Heart right ventricle (tissue), 16 donors: ENCODE measurements at regions not wholly inside any gene's neighbourhood (a gene's known extent, or its start where the extent isn't known, plus 50 kb on each side); places are given as distances from the start of the nearest gene placed in this dataset.

Experiments
- ATAC-seq, 8 donors: fragments of 200-7000 bp; cut with Tn5 transposase; one replicate each; pipeline ENCODE4 v1.9.1; 2020; ENCODE audit warnings: mild to moderate bottlenecking in 8 of 8, moderate library complexity in 8 of 8, moderate number of reproducible peaks in 1 of 8
- DNase-seq, 2 donors: peaks; one replicate each; pipeline ENCODE4 v3.0.0-alpha.2; 2020
- H3K27ac ChIP-seq, 10 donors: fragments of 200-600 bp; sonication (generic) in 2 of 10; one replicate each; pipeline versions ENCODE4 v1.5.0 to v1.8.0; 2020 to 2022; ENCODE audit warnings: mild to moderate bottlenecking in 3 of 10
- H3K27me3 ChIP-seq, 7 donors: fragments of 200-600 bp; one replicate each; pipeline ENCODE4 v1.8.0; 2021 to 2022; ENCODE audit warnings: mild to moderate bottlenecking in 2 of 7
- H3K36me3 ChIP-seq, 9 donors: fragments of 200-600 bp; sonication (generic) in 1 of 9; one replicate each; pipeline versions ENCODE4 v1.5.0 to v1.8.0; 2020 to 2022; ENCODE audit warnings: mild to moderate bottlenecking in 2 of 9
- H3K4me1 ChIP-seq, 9 donors: fragments of 200-600 bp; sonication (generic) in 1 of 9; one replicate each; pipeline versions ENCODE4 v1.5.0 to v1.8.0; 2020 to 2022; ENCODE audit warnings: mild to moderate bottlenecking in 4 of 9
- H3K4me3 ChIP-seq, 10 donors: fragments of 200-600 bp; sonication (generic) in 2 of 10; one replicate each; pipeline versions ENCODE4 v1.5.0 to v1.8.0; 2020 to 2022; ENCODE audit warnings: mild to moderate bottlenecking in 7 of 10, moderate library complexity in 2 of 10
- H3K9me3 ChIP-seq, 11 donors: fragments of 200-600 bp in 10 of 11; sonication (generic) in 2 of 11; one replicate each; pipeline versions ENCODE4 v1.5.0 to v1.8.0; 2013 to 2022; ENCODE audit warnings: mild to moderate bottlenecking in 2 of 11, control low read depth in 1 of 11, moderate library complexity in 1 of 11
- CTCF ChIP-seq, 9 donors: fragments of 200-600 bp; sonication (generic) in 2 of 9; IDR thresholded peaks; one replicate each; pipeline versions ENCODE4 v1.5.0 to v1.8.0; 2021 to 2022; ENCODE audit warnings: antibody characterized with exemption in 9 of 9, mild to moderate bottlenecking in 5 of 9, moderate library complexity in 1 of 9
- WGBS, 2 donors: extraction: QIAGEN DNeasy Blood & Tissue Kit; methylation state at CpG; one replicate each; pipeline ENCODE4 v1.1.7; 2013; ENCODE audit warnings: inconsistent platforms in 1 of 2; 5-methylcytosine and 5-hydroxymethylcytosine counted together
- intact Hi-C, 10 donors: fragments of 100-400 bp; cut with DNase I; formaldehyde crosslinking; loops; one replicate each; pipeline versions ENCODE4 v1.11.1 to v1.14.2; 2022
- donor health status: Arrhythmogenic right ventricular cardiomyopathy.
- donor health status: ischemic (EF 13 %, LVEDD 7.1; RV severe dilation, severe dysfunction).
- donor health status: healthy with polysubstance abuse.
- donor health status: DM: no; HTN: yes; CAD: no.
- donor health status: DM: no; HTN: no; CAD: no.
- donor health status: ischemic (EF 25% LVEDD 6.9; RV normal size, moderate dysfunction).
- donor health status: ischemic (EF 25% LVEDD 5.7; RV mildly dilated, moderate dysfunction).
- donor health status: healthy.
- donor health status: DM: yes; HTN: yes; CAD: no.
- donor health status: Ischemic cardiomyopathy.
- donor health status: ischemic (EF 35%, LVEDD 5.7; RV mildly dilated, moderate dysfunction).
- donor health status: nonischemic (EF 11% LVEDD 7.7; RV severe dilation, severe dysfunction).
- donor health status: DM: yes; HTN: yes; CAD: no.
- donor health status: PGD.
- donor health status: ischemic (EF 29% LVEDD 5.4; RV normal size, mild dysfunction).
- donor health status: nonischemic (EF 23%, LVEDD 6.1; RV moderate dilation, normal function).

DNA sequence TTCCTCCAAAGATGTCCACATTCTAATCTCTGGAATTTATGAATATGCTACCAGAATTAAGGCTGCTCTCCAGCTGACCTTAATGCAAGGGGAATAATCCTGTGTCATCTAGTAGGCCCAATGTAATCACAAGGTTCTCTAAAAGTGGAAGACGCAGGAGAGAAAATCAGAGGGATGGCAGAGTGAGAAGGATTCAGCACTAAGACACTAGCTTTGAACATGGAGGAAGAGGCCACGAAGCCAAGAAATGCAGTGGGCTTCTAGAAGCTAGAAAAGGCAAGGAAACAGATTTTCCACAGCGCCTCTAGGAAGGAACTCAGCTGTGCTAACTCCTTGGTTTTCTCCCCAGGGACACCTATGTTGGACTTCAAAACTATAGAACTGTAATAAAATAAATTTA lies 240.7 kb upstream of the TRAM1L1 start:
- DNase-seq (no peak), ATAC-seq (no peak)
- H3K27ac ChIP-seq, result no peak overlapping the region
- intact Hi-C loops, result no loop called here
- no peak for TF ChIP-seq CTCF (IDR thresholded peaks at IDR 0.05)
- H3K9me3 ChIP-seq, result no peaks in the 10 kb centered on the region
- H3K4me1 ChIP-seq, result no peaks in the 10 kb centered on the region
- no peak overlapping the region for H3K4me3 ChIP-seq
- no peaks in the 10 kb centered on the region for H3K36me3 ChIP-seq
- no peaks in the 10 kb centered on the region for H3K27me3 ChIP-seq
- WGBS, 2 donors, result 81 to 89% methylated on average over 3 of the region's 3 CpGs

- Histone ChIP-seq H3K27ac (no peak overlapping the region), H3K9me3 (no peaks in the 10 kb centered on the region), H3K4me3 (no peak overlapping the region), H3K27me3 (no peaks in the 10 kb centered on the region), H3K4me1 (no peaks in the 10 kb centered on the region), H3K36me3 (no peaks in the 10 kb centered on the region)
- TF ChIP-seq CTCF (IDR thresholded peaks at IDR 0.05), result no peak
- DNase-seq (no peak), ATAC-seq (no peak)
- intact Hi-C loops, result no loop called here
- WGBS, 2 donors, result 79 to 84% methylated on average over 3 of the region's 3 CpGs
Observed at GRCh38 chr4:117327491-117327890, 242.1 kb upstream of the TRAM1L1 start.

DNA sequence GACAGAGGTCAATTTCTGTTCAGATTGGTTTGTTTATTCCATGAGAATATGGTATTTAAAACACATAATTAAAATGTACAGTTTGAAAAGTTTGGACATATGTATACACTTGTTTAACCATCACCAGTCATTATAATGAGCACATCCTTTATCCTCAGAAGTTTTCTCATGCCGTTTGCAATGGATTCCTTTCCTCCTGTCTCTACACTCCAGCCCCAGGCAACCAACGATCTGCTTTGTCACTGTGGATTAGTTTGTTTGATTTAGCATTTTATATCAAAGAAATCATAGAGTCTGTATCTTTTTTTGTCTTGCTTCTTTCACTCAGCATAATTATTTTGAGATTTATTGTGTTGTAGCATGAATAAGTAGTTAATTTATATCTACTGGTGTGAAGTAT lies 243.0 kb upstream of the TRAM1L1 start:
- ATAC-seq (no peak), DNase-seq (no peak)
- 57 to 60% methylated on average over 2 of the region's 2 CpGs for WGBS, 2 donors
- intact Hi-C loops, result no loop called here
- no peaks in the 10 kb centered on the region for H3K4me1 ChIP-seq
- no peak for TF ChIP-seq CTCF (IDR thresholded peaks at IDR 0.05)
- no peaks in the 10 kb centered on the region for H3K27me3 ChIP-seq
- no peak overlapping the region for H3K27ac ChIP-seq
- H3K36me3 ChIP-seq, result no peaks in the 10 kb centered on the region
- no peaks in the 10 kb centered on the region for H3K9me3 ChIP-seq
- H3K4me3 ChIP-seq, result no peak overlapping the region

- no peak overlapping the region for H3K27ac ChIP-seq
- H3K36me3 ChIP-seq, result no peaks in the 10 kb centered on the region
- 85% methylated on average over 4 of the region's 4 CpGs for WGBS, 2 donors
- intact Hi-C loops, result no loop called here
- peaks cover 0 to 3% (median 0%) of the 10 kb centered on the region in 11 donors for H3K9me3 ChIP-seq
- no peak for TF ChIP-seq CTCF (IDR thresholded peaks at IDR 0.05)
- H3K4me3 ChIP-seq, result no peak overlapping the region
- H3K4me1 ChIP-seq, result no peaks in the 10 kb centered on the region
- ATAC-seq (no peak), DNase-seq (no peak)
- H3K27me3 ChIP-seq, result no peaks in the 10 kb centered on the region
Observed at GRCh38 chr4:117331817-117332216, 246.4 kb upstream of the TRAM1L1 start.
